Ovary (tissue), 7 donors: ENCODE measurements at regions not wholly inside any gene's neighbourhood (a gene's known extent, or its start where the extent isn't known, plus 50 kb on each side); places are given as distances from the start of the nearest gene placed in this dataset.

Experiments
- DNase-seq, 5 donors: peaks; one replicate each; pipeline ENCODE4 v3.0.0-alpha.2; 2019 to 2020
- H3K27ac ChIP-seq, 2 donors: fragments of 200-600 bp; one replicate each; pipeline versions ENCODE4 v1.5.1 to v1.8.0; 2019 to 2022
- H3K27me3 ChIP-seq: fragments of 200-600 bp; one replicate; pipeline ENCODE4 v1.8.0; 2022
- H3K36me3 ChIP-seq: fragments of 200-600 bp; sonication (generic); one replicate; pipeline ENCODE4 v1.5.1; 2019
- H3K4me1 ChIP-seq: one replicate; pipeline ENCODE4 v1.8.1; 2013; ENCODE audit warnings: mild to moderate bottlenecking, moderate library complexity; ENCODE audit not compliant: insufficient read depth
- H3K4me3 ChIP-seq: fragments of 200-600 bp; sonication (generic); one replicate; pipeline ENCODE4 v1.5.1; 2017
- H3K9me3 ChIP-seq, 2 donors: fragments of 200-600 bp in 1 of 2; sonication (generic) in 1 of 2; one replicate each; pipeline versions ENCODE4 v1.5.1 to v1.8.1; 2013 to 2019; ENCODE audit warnings: mild to moderate bottlenecking in 1 of 2, moderate library complexity in 1 of 2
- CTCF ChIP-seq, 3 donors: fragments of 450-650 bp in 2 of 3; fragments of 200-600 bp in 1 of 3; IDR thresholded peaks; one replicate each; pipeline versions ENCODE4 v1.5.1 to v1.8.0; 2016 to 2022; ENCODE audit warnings: antibody characterized with exemption in 3 of 3, mild to moderate bottlenecking in 1 of 3
- EP300 ChIP-seq: sonication (generic); formaldehyde crosslinking; IDR thresholded peaks from one replicate; pipeline ENCODE4 v1.6.1; 2017; ENCODE audit warnings: antibody characterized with exemption
- POLR2A ChIP-seq: fragments of 450-650 bp; IDR thresholded peaks from one replicate; pipeline ENCODE4 v1.6.1; 2017; ENCODE audit warnings: antibody characterized with exemption, mild to moderate bottlenecking, moderate library complexity
- WGBS, 3 donors: extraction: QIAGEN DNeasy Blood & Tissue Kit in 1 of 3; methylation state at CpG; one replicate each; pipeline versions ENCODE4 v1.1.5 to v1.1.7; 2013 to 2017; 5-methylcytosine and 5-hydroxymethylcytosine counted together
- intact Hi-C, 4 donors: fragments of 100-400 bp; cut with DNase I; formaldehyde crosslinking; loops; one replicate each; pipeline versions ENCODE4 v1.11.0 to v1.15.1; 2022 to 2023
- donor health status: DM: no; HTN: no; CAD: no; lungs with moderate emphysema.
- donor health status: DM: no; HTN: no; CAD: no.
- donor health status: Bipolar disorder and iron deficiency.
- donor health status: DM: no; HTN: no; CAD: no.
- donor health status: DM: yes; HTN: yes; CAD: no.

DNA sequence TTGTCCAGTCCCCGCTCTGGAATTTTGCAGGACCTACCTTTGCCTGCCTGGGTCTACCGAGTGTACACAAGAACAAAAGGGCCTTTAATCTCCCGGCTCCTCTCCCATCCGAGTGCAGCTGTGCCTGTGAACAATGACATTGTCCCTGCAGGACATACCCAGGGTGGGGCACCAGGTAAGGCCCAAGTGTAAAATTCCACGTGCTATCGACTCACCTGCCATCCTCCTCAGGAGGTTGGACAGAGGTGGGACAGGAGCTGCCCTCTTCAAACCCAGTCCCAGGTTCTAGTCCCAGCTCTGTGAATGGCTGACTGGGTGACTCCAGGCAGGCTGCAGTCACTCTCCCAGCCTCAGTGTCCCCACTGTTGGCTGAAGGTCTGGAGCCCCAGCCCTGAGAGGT is 159.6 kb upstream of the ALDH1B1 start:
- no peaks in the 10 kb centered on the region for H3K9me3 ChIP-seq
- no peaks in the 10 kb centered on the region for H3K36me3 ChIP-seq
- no peak overlapping the region for H3K27ac ChIP-seq
- no peak for DNase-seq
- no peak overlapping the region for H3K4me3 ChIP-seq
- intact Hi-C loops: no loop called here
- 86 to 91% (median 89%) methylated on average over 6 of the region's 6 CpGs for WGBS, 3 donors
- no peaks in the 10 kb centered on the region for H3K4me1 ChIP-seq
- TF ChIP-seq EP300 (no peak), POLR2A (no peak), CTCF (IDR thresholded peaks at IDR 0.05) (no peak)
- no peaks in the 10 kb centered on the region for H3K27me3 ChIP-seq

- no peak overlapping the region for H3K4me3 ChIP-seq
- H3K36me3 ChIP-seq: no peaks in the 10 kb centered on the region
- no peak overlapping the region for H3K27ac ChIP-seq
- H3K4me1 ChIP-seq: no peaks in the 10 kb centered on the region
- 83 to 87% (median 83%) methylated on average over 13 of the region's 13 CpGs for WGBS, 3 donors
- no peaks in the 10 kb centered on the region for H3K27me3 ChIP-seq
- no peaks in the 10 kb centered on the region for H3K9me3 ChIP-seq
- TF ChIP-seq POLR2A (no peak), EP300 (no peak), CTCF (IDR thresholded peaks at IDR 0.05) (no peak)
- no peak for DNase-seq
- intact Hi-C loops: loop anchor here in 1 of 4 donors (10.0 kb wide), 1 partner anchor 45 kb away; no protein-coding TSS in a partner anchor
Measured at GRCh38 chr9:38229504-38230155, 160.6 kb upstream of the SHB start.

GRCh38 chr9:38229104-38229500 is 160.1 kb upstream of the SHB start:
- H3K27me3 ChIP-seq: no peaks in the 10 kb centered on the region
- TF ChIP-seq CTCF (IDR thresholded peaks at IDR 0.05) (no peak), EP300 (no peak), POLR2A (no peak)
- H3K4me3 ChIP-seq: no peak overlapping the region
- no peak overlapping the region for H3K27ac ChIP-seq
- no peaks in the 10 kb centered on the region for H3K9me3 ChIP-seq
- intact Hi-C loops: loop anchor here in 1 of 4 donors (10.0 kb wide), 1 partner anchor 46 kb away; no protein-coding TSS in a partner anchor
- WGBS, 3 donors: 78 to 80% (median 79%) methylated on average over 5 of the region's 5 CpGs
- H3K36me3 ChIP-seq: no peaks in the 10 kb centered on the region
- H3K4me1 ChIP-seq: no peaks in the 10 kb centered on the region
- no peak for DNase-seq

DNA sequence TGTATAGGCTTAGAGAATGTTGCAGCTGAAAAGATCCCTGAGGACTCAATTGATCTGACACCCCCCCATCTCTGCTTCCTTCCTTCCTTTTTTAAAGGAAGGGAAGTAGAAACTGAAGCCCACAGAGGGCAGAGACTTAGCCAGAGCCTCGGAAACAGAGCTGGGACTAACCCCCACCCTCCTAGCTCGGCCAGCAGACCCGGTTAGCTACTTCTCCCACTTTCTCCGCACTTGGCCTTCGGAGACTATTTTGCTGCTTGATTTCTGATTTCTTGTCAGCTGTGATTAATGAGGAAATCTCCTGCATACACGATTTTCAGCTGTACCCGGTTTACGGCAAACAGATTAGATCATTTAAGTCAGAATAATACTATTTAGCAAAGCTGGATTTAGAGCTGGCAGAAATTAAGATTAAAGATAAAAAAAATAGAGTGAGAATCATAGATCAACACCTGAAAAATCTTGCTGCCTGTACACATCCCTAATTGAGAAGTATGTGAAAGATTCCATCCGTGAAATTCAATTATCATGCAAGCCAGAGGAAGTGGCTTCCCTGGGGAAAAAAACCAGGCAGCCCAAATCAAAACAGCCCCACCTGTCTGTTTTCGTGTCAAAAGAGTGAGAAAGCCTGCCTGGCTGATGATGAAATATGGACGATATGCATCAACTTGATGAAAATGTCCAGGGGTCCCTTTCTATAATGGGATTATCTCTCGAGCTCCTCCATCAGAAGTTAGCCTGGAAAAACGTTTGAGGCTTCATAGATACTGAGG is 159.5 kb upstream of the SHB start:
- no peak for TF ChIP-seq POLR2A
- no peak for TF ChIP-seq EP300
- no peak for TF ChIP-seq CTCF (IDR thresholded peaks at IDR 0.05)
- DNase-seq: no peak

More for the DNA sequence above, 159.5 kb upstream of the SHB start:
- Histone ChIP-seq H3K27me3 (no peaks in the 10 kb centered on the region), H3K4me3 (no peak overlapping the region), H3K27ac (no peak overlapping the region), H3K9me3 (no peaks in the 10 kb centered on the region), H3K4me1 (no peaks in the 10 kb centered on the region), H3K36me3 (no peaks in the 10 kb centered on the region)
- WGBS, 3 donors: 41 to 56% (median 53%) methylated on average over 13 of the region's 13 CpGs
- intact Hi-C loops: loop anchor here in 1 of 4 donors (10.0 kb wide), 1 partner anchor 46 kb away; no protein-coding TSS in a partner anchor
